Neural cell (in vitro differentiated cells): ENCODE measurements at regions not wholly inside any gene's neighbourhood (a gene's known extent, or its start where the extent isn't known, plus 50 kb on each side); places are given as distances from the start of the nearest gene placed in this dataset.

Experiments used
- H2AFZ ChIP-seq: fragments of 200-600, 300-800 bp; sonication (generic), shearing (Covaris generic); 2 replicates; pipeline ENCODE4 v1.6.0; 2014; ENCODE audit warnings: low read depth, mild to moderate bottlenecking, antibody characterized with exemption, low read length, moderate library complexity
- H3F3A ChIP-seq: fragments of 200-600 bp; shearing (Covaris generic); 2 replicates; pipeline ENCODE4 v1.6.1; 2016; ENCODE audit warnings: mild to moderate bottlenecking, moderate library complexity, mixed read lengths, antibody characterized with exemption, low read length; ENCODE audit not compliant: insufficient read depth, poor library complexity, severe bottlenecking
- H3K27ac ChIP-seq: fragments of 200-600, 300-800 bp; sonication (generic), shearing (Covaris generic); 2 replicates; pipeline ENCODE4 v1.5.1; 2014; ENCODE audit warnings: mild to moderate bottlenecking, low read length, moderate library complexity
- H3K27me3 ChIP-seq: fragments of 300-800, 200-600 bp; sonication (generic), shearing (Covaris generic); 2 replicates; pipeline ENCODE4 v1.6.0; 2014; ENCODE audit warnings: mild to moderate bottlenecking, low read depth, low read length, moderate library complexity; ENCODE audit not compliant: insufficient read depth
- H3K36me3 ChIP-seq: fragments of 300-800, 200-600 bp; sonication (generic), shearing (Covaris generic); 2 replicates; pipeline ENCODE4 v1.5.1; 2014; ENCODE audit warnings: mild to moderate bottlenecking, antibody characterized with exemption, low read length, moderate library complexity; ENCODE audit not compliant: insufficient read depth
- H3K4me2 ChIP-seq: fragments of 300-800, 200-600 bp; sonication (generic), shearing (Covaris generic); 2 replicates; pipeline ENCODE4 v1.6.0; 2014; ENCODE audit warnings: mild to moderate bottlenecking, low read length
- H3K4me3 ChIP-seq: fragments of 300-800, 200-600 bp; sonication (generic), shearing (Covaris generic); 2 replicates; pipeline ENCODE4 v1.5.1; 2014; ENCODE audit warnings: mild to moderate bottlenecking, low read length, moderate library complexity
- H3K79me2 ChIP-seq: fragments of 200-600 bp; shearing (Covaris generic); replicated peaks from 2 replicates; pipeline ENCODE4 v1.6.0; 2014; ENCODE audit warnings: mild to moderate bottlenecking, low read length, moderate library complexity; ENCODE audit not compliant: insufficient read depth
- H3K9ac ChIP-seq: fragments of 300-800, 200-600 bp; sonication (generic), shearing (Covaris generic); 2 replicates; pipeline ENCODE4 v1.6.1; 2016; ENCODE audit warnings: mild to moderate bottlenecking, low read length, mixed read lengths
- H3K9me2 ChIP-seq: fragments of 200-600 bp; shearing (Covaris generic); 2 replicates; pipeline ENCODE4 v1.6.1; 2016; ENCODE audit warnings: mild to moderate bottlenecking, low read length, mixed read lengths; ENCODE audit not compliant: insufficient read depth
- H3K9me3 ChIP-seq: fragments of 200-600, 300-800 bp; sonication (generic), shearing (Covaris generic); 2 replicates; pipeline ENCODE4 v1.6.1; 2016; ENCODE audit warnings: mild to moderate bottlenecking, mixed run types, low read length, moderate library complexity, mixed read lengths
- H4K20me1 ChIP-seq: fragments of 200-600 bp; shearing (Covaris generic); 2 replicates; pipeline ENCODE4 v1.6.1; 2016; ENCODE audit warnings: mild to moderate bottlenecking, mixed run types; ENCODE audit not compliant: insufficient read depth
- CTCF ChIP-seq: fragments of 450-650 bp; IDR thresholded peaks from 2 replicates; pipeline ENCODE4 v1.5.1; 2014; ENCODE audit warnings: antibody characterized with exemption, mild to moderate bottlenecking, moderate library complexity; ENCODE audit not compliant: poor library complexity, severe bottlenecking
- EP300 ChIP-seq: fragments of 450-650 bp; conservative IDR thresholded peaks from 2 replicates; pipeline ENCODE4 v1.6.1; 2014; ENCODE audit warnings: antibody characterized with exemption, mild to moderate bottlenecking, moderate library complexity; ENCODE audit not compliant: poor library complexity, severe bottlenecking
- EZH2 ChIP-seq: fragments of 200-600, 300-800 bp; shearing (Covaris generic), sonication (generic); IDR thresholded peaks from 2 replicates; pipeline ENCODE4 v1.6.1; 2014; ENCODE audit warnings: antibody characterized with exemption, low read length, borderline replicate concordance, mild to moderate bottlenecking; ENCODE audit not compliant: insufficient read depth, poor library complexity, severe bottlenecking
- MXI1 ChIP-seq: fragments of 450-650 bp; conservative IDR thresholded peaks from 2 replicates; pipeline ENCODE4 v1.6.1; 2014; ENCODE audit warnings: antibody characterized with exemption, mild to moderate bottlenecking; ENCODE audit not compliant: poor library complexity, severe bottlenecking
- POLR2AphosphoS5 ChIP-seq: IDR thresholded peaks from 2 replicates; pipeline ENCODE4 v1.6.1; 2012
- RAD21 ChIP-seq: fragments of 450-650 bp; conservative IDR thresholded peaks from 2 replicates; pipeline ENCODE4 v1.6.1; 2014; ENCODE audit warnings: antibody characterized with exemption, mild to moderate bottlenecking, moderate library complexity
- REST ChIP-seq: IDR thresholded peaks from 2 replicates; pipeline ENCODE4 v1.6.1; 2012; ENCODE audit warnings: borderline replicate concordance
- SMC3 ChIP-seq: fragments of 450-650 bp; conservative IDR thresholded peaks from 2 replicates; pipeline ENCODE4 v1.6.1; 2014; ENCODE audit warnings: antibody characterized with exemption, mild to moderate bottlenecking, moderate library complexity; ENCODE audit not compliant: poor library complexity
- TAF1 ChIP-seq: IDR thresholded peaks from 2 replicates; pipeline ENCODE4 v1.6.1; 2012; ENCODE audit warnings: low read depth

- Histone ChIP-seq H3K4me2 (no peak overlapping the region), H3K79me2 (no peaks in the 10 kb centered on the region), H3K27me3 (no peaks in the 10 kb centered on the region), H3K9ac (no peak overlapping the region), H3K27ac (no peak overlapping the region), H3K4me3 (no peak overlapping the region), H3K36me3 (no peaks in the 10 kb centered on the region), H2AFZ (no peak overlapping the region), H3K9me3 (peaks cover 7% of the 10 kb centered on the region), H3K9me2 (no peaks in the 10 kb centered on the region), H4K20me1 (no peaks in the 10 kb centered on the region), H3F3A (no peaks in the 10 kb centered on the region)
- TF ChIP-seq REST = no peak
- no peak for TF ChIP-seq MXI1
- no peak for TF ChIP-seq RAD21
- TF ChIP-seq TAF1 = no peak
Measured at GRCh38 chr2:116440104-116440653, 1374.3 kb upstream of the DDX18 start.

GRCh38 chr2:116442418-116442817 is 1372.1 kb upstream of the DDX18 start:
- H3K27me3 ChIP-seq = no peaks in the 10 kb centered on the region
- no peaks in the 10 kb centered on the region for H3K36me3 ChIP-seq
- no peaks in the 10 kb centered on the region for H3K79me2 ChIP-seq
- no peak overlapping the region for H3K4me2 ChIP-seq
- H3K9me2 ChIP-seq = no peaks in the 10 kb centered on the region
- H3K4me3 ChIP-seq = no peak overlapping the region
- H3F3A ChIP-seq = no peaks in the 10 kb centered on the region
- TF ChIP-seq CTCF (no peak), SMC3 (no peak), RAD21 (no peak), MXI1 (no peak), EP300 (no peak), POLR2AphosphoS5 (no peak), TAF1 (no peak), REST (no peak), EZH2 (no peak)
- H4K20me1 ChIP-seq = no peaks in the 10 kb centered on the region
- H3K9me3 ChIP-seq = peaks cover 7% of the 10 kb centered on the region
- H2AFZ ChIP-seq = no peak overlapping the region
- no peak overlapping the region for H3K27ac ChIP-seq
- no peak overlapping the region for H3K9ac ChIP-seq
